H7 (cell line): ENCODE measurements at regions not wholly inside any gene's neighbourhood (a gene's known extent, or its start where the extent isn't known, plus 50 kb on each side); places are given as distances from the start of the nearest gene placed in this dataset.

ENCODE experiments used
- DNase-seq: peaks from one replicate; pipeline ENCODE4 v3.0.0; 2012
- H3K27me3 ChIP-seq: 2 replicates; pipeline ENCODE4 v1.6.0; 2011; ENCODE audit warnings: mild to moderate bottlenecking, low read length; ENCODE audit not compliant: control insufficient read depth, insufficient read depth
- H3K36me3 ChIP-seq: replicated peaks from 2 replicates; pipeline ENCODE4 v1.5.1; 2011; ENCODE audit warnings: low read length; ENCODE audit not compliant: control insufficient read depth, insufficient read depth
- H3K4me3 ChIP-seq: 2 replicates; pipeline ENCODE4 v1.5.1; 2011; ENCODE audit warnings: low read depth, mild to moderate bottlenecking, control low read depth, low read length, moderate library complexity; ENCODE audit not compliant: insufficient read depth

GRCh38 chr2:20139407-20140172, 85.3 kb downstream of the SDC1 start:
- DNase-seq: no peak
- Histone ChIP-seq H3K4me3 (no peak overlapping the region), H3K27me3 (no peaks in the 10 kb centered on the region), H3K36me3 (no peaks in the 10 kb centered on the region)

GRCh38 chr2:20138696-20139095, 86.2 kb downstream of the SDC1 start:
- Histone ChIP-seq H3K4me3 (no peak overlapping the region), H3K36me3 (no peaks in the 10 kb centered on the region), H3K27me3 (no peaks in the 10 kb centered on the region)
- no peak for DNase-seq

GRCh38 chr2:20137884-20138283, 86.5 kb upstream of the LAPTM4A start:
- H3K4me3 ChIP-seq: no peak overlapping the region
- no peak for DNase-seq
- no peaks in the 10 kb centered on the region; the same call in 1 of the 2 replicates for H3K27me3 ChIP-seq
- no peaks in the 10 kb centered on the region for H3K36me3 ChIP-seq

- DNase-seq: no peak
- Histone ChIP-seq H3K36me3 (no peaks in the 10 kb centered on the region), H3K27me3 (no peaks in the 10 kb centered on the region; the same call in 1 of the 2 replicates), H3K4me3 (no peak overlapping the region)
Observed at GRCh38 chr2:20137131-20137571, 85.7 kb upstream of the LAPTM4A start.

- no peak for DNase-seq
- no peaks in the 10 kb centered on the region; the same call in 1 of the 2 replicates for H3K27me3 ChIP-seq
- H3K36me3 ChIP-seq: no peaks in the 10 kb centered on the region
- no peak overlapping the region for H3K4me3 ChIP-seq
Observed at GRCh38 chr2:20136149-20136548, 84.7 kb upstream of the LAPTM4A start.

GRCh38 chr2:20135631-20136050, 84.2 kb upstream of the LAPTM4A start:
- no peak overlapping the region for H3K4me3 ChIP-seq
- H3K36me3 ChIP-seq: no peaks in the 10 kb centered on the region
- H3K27me3 ChIP-seq: no peaks in the 10 kb centered on the region; the same call in 1 of the 2 replicates
- peak; percentile 87 for DNase-seq

GRCh38 chr2:20132990-20133535, 81.6 kb upstream of the LAPTM4A start:
- H3K36me3 ChIP-seq: no peaks in the 10 kb centered on the region

GRCh38 chr2:20130821-20131645, 79.6 kb upstream of the LAPTM4A start:
- H3K4me3 ChIP-seq: no peak overlapping the region
- H3K27me3 ChIP-seq: no peaks in the 10 kb centered on the region; the same call in 1 of the 2 replicates
- no peak for DNase-seq
- H3K36me3 ChIP-seq: no peaks in the 10 kb centered on the region

More at GRCh38 chr2:20132990-20133535, 81.6 kb upstream of the LAPTM4A start:
- no peak overlapping the region for H3K4me3 ChIP-seq
- no peaks in the 10 kb centered on the region; the same call in 1 of the 2 replicates for H3K27me3 ChIP-seq
- DNase-seq: no peak

- DNase-seq: no peak
- Histone ChIP-seq H3K36me3 (no peaks in the 10 kb centered on the region), H3K27me3 (no peaks in the 10 kb centered on the region; the same call in 1 of the 2 replicates), H3K4me3 (no peak overlapping the region)
Observed at GRCh38 chr2:20130160-20130560, 78.7 kb upstream of the LAPTM4A start.

- DNase-seq: no peak
- Histone ChIP-seq H3K4me3 (no peak overlapping the region), H3K27me3 (no peaks in the 10 kb centered on the region; the same call in 1 of the 2 replicates), H3K36me3 (no peaks in the 10 kb centered on the region)
Observed at GRCh38 chr2:20129331-20130159, 78.1 kb upstream of the LAPTM4A start.

GRCh38 chr2:20128506-20129330, 77.3 kb upstream of the LAPTM4A start:
- no peaks in the 10 kb centered on the region; the same call in 1 of the 2 replicates for H3K27me3 ChIP-seq
- no peaks in the 10 kb centered on the region for H3K36me3 ChIP-seq
- no peak overlapping the region for H3K4me3 ChIP-seq
- DNase-seq: no peak

GRCh38 chr2:20126469-20126868, 75.0 kb upstream of the LAPTM4A start:
- DNase-seq: no peak
- Histone ChIP-seq H3K36me3 (no peaks in the 10 kb centered on the region), H3K4me3 (no peak overlapping the region), H3K27me3 (no peaks in the 10 kb centered on the region)

- no peaks in the 10 kb centered on the region for H3K36me3 ChIP-seq
- no peak overlapping the region for H3K4me3 ChIP-seq
- DNase-seq: no peak
- H3K27me3 ChIP-seq: no peaks in the 10 kb centered on the region
Observed at GRCh38 chr2:20126040-20126439, 74.6 kb upstream of the LAPTM4A start.
